OCI-LY7 (cell line): ENCODE measurements at regions not wholly inside any gene's neighbourhood (a gene's known extent, or its start where the extent isn't known, plus 50 kb on each side); places are given as distances from the start of the nearest gene placed in this dataset.

ENCODE experiments used
- BruUV-seq: library from RNA; stranded (reverse); fragments of 400-500 nt; replicated peaks from 2 replicates; lab custom pipeline; 2021; lab: Mats Ljungman, UMichigan
- CTCF ChIA-PET: fragments of 300-600 bp; sonication (Branson Sonifier 250); formaldehyde crosslinking; loops from one replicate; lab custom pipeline; 2022; ENCODE audit warnings: antibody characterized with exemption; ENCODE audit not compliant: unreplicated experiment; lab: Charles Lee
- POLR2A ChIA-PET: fragments of 300-600 bp; sonication (Branson Sonifier 250); formaldehyde crosslinking; loops from one replicate; lab custom pipeline; 2022; ENCODE audit warnings: antibody characterized with exemption; lab: Charles Lee
- DNase-seq: peaks from one replicate; pipeline ENCODE4 v3.0.0-alpha.2; 2015; ENCODE audit warnings: low spot score
- H2AFZ ChIP-seq: fragments of 200-600 bp; sonication (generic), shearing (Covaris generic); 2 replicates; pipeline ENCODE4 v1.6.1; 2014; ENCODE audit warnings: mild to moderate bottlenecking, antibody characterized with exemption, low read length, moderate library complexity
- H3K27ac ChIP-seq: fragments of 200-600 bp; sonication (generic); 2 replicates; pipeline ENCODE4 v1.5.1; 2014; ENCODE audit warnings: mixed run types, low read depth, mild to moderate bottlenecking, moderate library complexity, low read length, inconsistent platforms; ENCODE audit not compliant: poor library complexity, severe bottlenecking
- H3K36me3 ChIP-seq: fragments of 200-600 bp; sonication (generic); 2 replicates; pipeline ENCODE4 v1.6.1; 2014; ENCODE audit warnings: mild to moderate bottlenecking, antibody characterized with exemption, low read length, moderate library complexity, mixed read lengths; ENCODE audit not compliant: insufficient read depth
- H3K4me1 ChIP-seq: fragments of 200-600 bp; sonication (generic); 2 replicates; pipeline ENCODE4 v1.5.1; 2014; ENCODE audit warnings: mild to moderate bottlenecking, low read length; ENCODE audit not compliant: insufficient read depth, poor library complexity, severe bottlenecking
- H3K4me2 ChIP-seq: fragments of 200-600 bp; sonication (generic); 2 replicates; pipeline ENCODE4 v1.6.1; 2014; ENCODE audit warnings: mild to moderate bottlenecking, low read length
- H3K4me3 ChIP-seq: fragments of 200-600 bp; sonication (generic); 2 replicates; pipeline ENCODE4 v1.5.1; 2014; ENCODE audit warnings: mild to moderate bottlenecking, low read depth, low read length; ENCODE audit not compliant: poor library complexity, severe bottlenecking
- H3K79me2 ChIP-seq: fragments of 200-600 bp; sonication (generic); 2 replicates; pipeline ENCODE4 v1.6.1; 2016; ENCODE audit warnings: low read depth, mild to moderate bottlenecking, low read length, moderate library complexity, mixed read lengths; ENCODE audit not compliant: insufficient read depth
- H3K9me2 ChIP-seq: fragments of 200-600 bp; sonication (generic); 2 replicates; pipeline ENCODE4 v1.6.1; 2016; ENCODE audit warnings: mild to moderate bottlenecking, low read length, mixed read lengths; ENCODE audit not compliant: insufficient read depth
- H3K9me3 ChIP-seq: fragments of 200-600 bp; sonication (generic); 2 replicates; pipeline ENCODE4 v1.6.1; 2014; ENCODE audit warnings: mild to moderate bottlenecking, mixed run types, low read length, mixed read lengths
- H4K20me1 ChIP-seq: fragments of 200-600 bp; sonication (generic); 2 replicates; pipeline ENCODE4 v1.6.1; 2014; ENCODE audit warnings: mild to moderate bottlenecking, antibody characterized with exemption, low read length, moderate library complexity, mixed read lengths; ENCODE audit not compliant: insufficient read depth
- CTCF ChIP-seq: fragments of 200-600 bp; sonication (generic); conservative IDR thresholded peaks from 2 replicates; pipeline ENCODE4 v1.5.1; 2014; ENCODE audit warnings: mild to moderate bottlenecking, antibody characterized with exemption, low read length, moderate library complexity, mixed read lengths
- EZH2phosphoT487 ChIP-seq: fragments of 200-600 bp; sonication (generic); IDR thresholded peaks from 2 replicates; pipeline ENCODE4 v1.6.1; 2018; ENCODE audit warnings: low read depth, borderline replicate concordance, mild to moderate bottlenecking, mixed run types, antibody characterized with exemption, low read length, moderate library complexity, mixed read lengths
- intact Hi-C: fragments of 100-400 bp; cut with micrococcal nuclease; formaldehyde crosslinking; loops from one replicate; pipeline ENCODE4 v1.10.0; 2022; ENCODE audit not compliant: unreplicated experiment

- CTCF ChIA-PET: no interaction called here
- H4K20me1 ChIP-seq: no peaks in the 10 kb centered on the region
- no peak overlapping the region for H2AFZ ChIP-seq
- POLR2A ChIA-PET: interaction anchor here (1.2 kb wide), 1 partner anchor 19 kb away, joined by 3 read pairs; no protein-coding TSS in a partner anchor
- TF ChIP-seq EZH2phosphoT487: no peak
- TF ChIP-seq CTCF: no peak
- H3K4me3 ChIP-seq: no peak overlapping the region
- no TSS peak for BruUV-seq
- DNase-seq: no peak
- no peak overlapping the region for H3K27ac ChIP-seq
- no peaks in the 10 kb centered on the region for H3K9me2 ChIP-seq
- no peaks in the 10 kb centered on the region for H3K9me3 ChIP-seq
- H3K36me3 ChIP-seq: no peaks in the 10 kb centered on the region
- H3K4me2 ChIP-seq: no peak overlapping the region
- intact Hi-C loops: no loop called here
- no peaks in the 10 kb centered on the region for H3K4me1 ChIP-seq
- no peaks in the 10 kb centered on the region for H3K79me2 ChIP-seq
Measured at GRCh38 chr1:199721001-199721400, 306.5 kb upstream of the NR5A2 start.

GRCh38 chr1:199723250-199723956, 304.1 kb upstream of the NR5A2 start:
- ChIA-PET POLR2A (interaction anchor here (0.5 kb wide), 1 partner anchor 474 kb away, joined by 3 read pairs; no protein-coding TSS in a partner anchor), CTCF (no interaction called here)
- no TSS peak for BruUV-seq
- H2AFZ ChIP-seq: no peak overlapping the region
- H3K36me3 ChIP-seq: no peaks in the 10 kb centered on the region
- no peaks in the 10 kb centered on the region for H3K4me1 ChIP-seq
- no peaks in the 10 kb centered on the region for H3K79me2 ChIP-seq
- no peak for DNase-seq
- H3K9me3 ChIP-seq: no peaks in the 10 kb centered on the region
- no peak overlapping the region for H3K4me2 ChIP-seq
- no peak overlapping the region for H3K27ac ChIP-seq
- H3K9me2 ChIP-seq: no peaks in the 10 kb centered on the region
- TF ChIP-seq EZH2phosphoT487 (no peak), CTCF (no peak)
- H3K4me3 ChIP-seq: no peak overlapping the region
- H4K20me1 ChIP-seq: no peaks in the 10 kb centered on the region
- intact Hi-C loops: no loop called here

GRCh38 chr1:199724049-199724448, 303.5 kb upstream of the NR5A2 start:
- CTCF ChIA-PET: no interaction called here
- TF ChIP-seq CTCF (no peak), EZH2phosphoT487 (no peak)
- no TSS peak for BruUV-seq
- H3K27ac ChIP-seq: no peak overlapping the region
- no peaks in the 10 kb centered on the region for H3K9me3 ChIP-seq
- POLR2A ChIA-PET: no interaction called here
- no peak overlapping the region for H2AFZ ChIP-seq
- H3K79me2 ChIP-seq: no peaks in the 10 kb centered on the region
- H3K4me3 ChIP-seq: no peak overlapping the region
- no peak overlapping the region for H3K4me2 ChIP-seq
- intact Hi-C loops: no loop called here
- no peaks in the 10 kb centered on the region for H3K36me3 ChIP-seq
- H3K4me1 ChIP-seq: no peaks in the 10 kb centered on the region
- no peak for DNase-seq
- no peaks in the 10 kb centered on the region for H3K9me2 ChIP-seq
- H4K20me1 ChIP-seq: no peaks in the 10 kb centered on the region
